ENCODE measurements at regions not wholly inside any gene's neighbourhood (a gene's known extent, or its start where the extent isn't known, plus 50 kb on each side); places are given as distances from the start of the nearest gene placed in this dataset.
"Not testable (repeated sequence)": the region's sequence is repeated elsewhere in the genome, so short reads cannot be mapped to it uniquely, and the experiment has no call there.

DNA sequence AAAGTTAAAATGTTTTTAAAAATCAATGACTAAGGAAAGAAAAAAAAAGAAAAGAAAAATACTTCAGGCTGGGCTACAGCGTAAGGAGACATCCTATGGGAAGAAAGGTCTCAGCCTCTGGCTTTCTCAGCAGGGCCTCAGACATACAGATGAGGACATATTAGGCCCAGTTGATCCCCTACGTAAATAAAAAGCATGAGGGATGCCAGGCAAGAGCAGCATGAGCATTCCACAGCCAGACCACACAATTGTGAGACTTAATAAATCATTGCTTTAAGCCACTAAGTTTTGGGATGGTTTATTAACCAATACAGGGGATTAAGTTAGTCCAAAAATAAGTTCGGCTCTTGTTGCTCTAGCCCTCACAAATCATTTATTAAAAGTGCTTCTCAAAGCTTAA is 394.1 kb upstream of the NECTIN3 start:
- TF ChIP-seq POLR2A (IDR thresholded peaks at IDR 0.05; ENCODE audit: low read depth, low read length) (no peak), TAF1 (IDR thresholded peaks at IDR 0.05; ENCODE audit: borderline replicate concordance, low read depth, low read length) (no peak), POLR2AphosphoS5 (IDR thresholded peaks at IDR 0.05; ENCODE audit: low read depth, low read length) (no peak)
- DNase-seq (ENCODE audit: insufficient read length) (no peak), FAIRE-seq (no peak)

DNA sequence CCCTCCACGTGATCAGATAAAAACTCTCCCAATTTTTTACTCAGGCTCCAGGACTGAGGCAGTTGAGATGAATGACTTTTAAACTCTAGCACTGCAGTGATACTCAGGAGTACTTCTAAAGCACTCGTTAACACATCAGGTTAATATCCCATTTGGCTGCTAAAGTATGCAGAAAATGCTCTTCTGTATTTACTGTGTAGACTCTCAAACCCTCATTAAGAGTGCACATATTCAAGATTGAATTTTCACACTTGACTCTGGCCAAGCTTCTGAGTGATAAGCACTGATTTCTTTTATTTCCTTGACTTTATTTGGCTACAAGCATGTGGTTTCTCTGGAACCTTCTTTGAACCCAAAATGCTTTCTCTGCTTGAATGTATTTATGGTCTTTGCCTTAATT is 392.3 kb upstream of the NECTIN3 start:
- FAIRE-seq (no peak), DNase-seq (ENCODE audit: insufficient read length) (no peak)
- TF ChIP-seq POLR2A (IDR thresholded peaks at IDR 0.05; ENCODE audit: low read depth, low read length) (no peak), POLR2AphosphoS5 (IDR thresholded peaks at IDR 0.05; ENCODE audit: low read depth, low read length) (no peak), TAF1 (IDR thresholded peaks at IDR 0.05; ENCODE audit: borderline replicate concordance, low read depth, low read length) (no peak)

DNA sequence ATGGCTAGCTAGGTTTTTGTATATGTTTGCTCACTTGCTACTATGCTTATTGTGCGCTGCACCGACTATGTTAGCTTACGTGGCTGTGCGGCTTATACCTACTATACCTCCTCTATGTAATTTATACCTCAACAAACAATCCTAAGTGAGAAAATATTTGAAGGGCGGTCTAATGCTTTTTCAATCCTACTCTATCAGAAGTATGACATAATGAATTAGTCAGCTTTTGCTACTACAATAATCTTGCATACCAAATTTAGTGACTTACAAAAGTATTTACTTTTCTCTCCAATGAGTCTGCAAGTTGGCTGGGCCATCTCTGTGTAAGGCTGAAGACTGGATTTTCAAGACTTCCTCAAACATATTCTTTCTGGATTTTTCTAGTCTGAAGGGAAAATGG is 391.2 kb upstream of the NECTIN3 start:
- DNase-seq (ENCODE audit: insufficient read length) (no peak), FAIRE-seq (no peak)
- TF ChIP-seq POLR2AphosphoS5 (IDR thresholded peaks at IDR 0.05; ENCODE audit: low read depth, low read length) = no peak
- no peak for TF ChIP-seq POLR2A (IDR thresholded peaks at IDR 0.05; ENCODE audit: low read depth, low read length)
- TF ChIP-seq TAF1 (IDR thresholded peaks at IDR 0.05; ENCODE audit: borderline replicate concordance, low read depth, low read length) = no peak

DNA sequence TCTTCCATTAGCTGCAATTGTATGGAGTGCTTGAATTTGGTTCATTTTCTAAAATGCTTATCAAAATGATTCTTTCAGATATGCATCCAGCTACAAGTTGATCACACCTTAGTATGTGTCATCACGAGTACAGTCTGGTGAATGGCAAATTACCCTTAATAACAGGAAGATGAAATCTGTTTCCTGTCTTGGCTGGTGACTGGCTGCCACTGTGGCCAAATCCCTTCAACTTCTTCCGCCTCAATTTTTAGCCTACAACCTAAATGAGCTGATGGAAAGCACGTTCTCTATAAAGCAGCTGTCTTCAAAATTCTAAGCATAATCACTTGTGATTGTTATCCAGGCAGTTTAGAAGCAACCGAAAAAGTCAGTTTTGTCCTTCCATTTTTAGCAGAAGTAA is 387.1 kb upstream of the NECTIN3 start:
- DNase-seq (ENCODE audit: insufficient read length) (no peak), FAIRE-seq (no peak)
- no peak for TF ChIP-seq POLR2AphosphoS5 (IDR thresholded peaks at IDR 0.05; ENCODE audit: low read depth, low read length)
- TF ChIP-seq TAF1 (IDR thresholded peaks at IDR 0.05; ENCODE audit: borderline replicate concordance, low read depth, low read length) = no peak
- no peak for TF ChIP-seq POLR2A (IDR thresholded peaks at IDR 0.05; ENCODE audit: low read depth, low read length)

DNA sequence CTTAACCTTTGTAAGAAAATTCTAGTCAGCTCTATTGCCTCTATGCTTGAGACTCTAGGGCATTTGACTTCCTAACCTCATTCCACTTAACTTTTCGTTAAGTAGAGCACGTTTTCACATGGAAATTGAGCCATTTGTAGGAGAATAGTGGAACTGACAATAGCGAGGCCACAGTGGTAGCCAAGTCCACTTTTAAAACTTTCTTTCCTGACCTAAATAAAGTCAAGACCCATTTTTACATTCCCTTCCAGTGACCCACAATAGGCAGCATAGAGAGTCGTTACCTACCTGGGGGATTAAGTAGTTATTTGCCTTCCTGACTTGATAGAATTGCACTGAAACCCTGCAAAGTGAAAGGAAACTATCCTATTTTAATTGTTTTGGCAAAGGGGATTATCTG is 386.0 kb upstream of the NECTIN3 start:
- no peak for DNase-seq (ENCODE audit: insufficient read length)
- TF ChIP-seq POLR2AphosphoS5 (IDR thresholded peaks at IDR 0.05; ENCODE audit: low read depth, low read length) (no peak), POLR2A (IDR thresholded peaks at IDR 0.05; ENCODE audit: low read depth, low read length) (no peak), TAF1 (IDR thresholded peaks at IDR 0.05; ENCODE audit: borderline replicate concordance, low read depth, low read length) (no peak)
- FAIRE-seq = no peak

DNA sequence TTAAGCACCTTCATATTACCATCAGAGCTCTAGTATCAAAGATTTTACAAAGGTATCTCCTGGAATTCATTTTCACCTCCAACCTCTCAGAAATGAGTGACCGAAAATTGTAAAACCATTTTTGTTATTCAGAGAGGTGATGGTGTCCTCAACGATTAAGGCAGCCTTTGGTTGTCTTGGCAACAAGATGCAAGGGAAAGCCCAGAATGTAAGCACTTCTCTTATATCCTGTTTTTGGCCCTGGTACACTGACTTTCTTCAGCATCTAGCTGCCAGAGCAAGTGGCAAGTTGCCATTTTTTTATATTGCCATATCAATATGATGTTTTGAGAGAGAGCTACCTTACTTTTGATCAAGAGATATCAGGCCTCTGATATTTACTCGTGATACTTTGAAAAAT is 384.9 kb upstream of the NECTIN3 start:
- DNase-seq (ENCODE audit: insufficient read length) = no peak

DNA sequence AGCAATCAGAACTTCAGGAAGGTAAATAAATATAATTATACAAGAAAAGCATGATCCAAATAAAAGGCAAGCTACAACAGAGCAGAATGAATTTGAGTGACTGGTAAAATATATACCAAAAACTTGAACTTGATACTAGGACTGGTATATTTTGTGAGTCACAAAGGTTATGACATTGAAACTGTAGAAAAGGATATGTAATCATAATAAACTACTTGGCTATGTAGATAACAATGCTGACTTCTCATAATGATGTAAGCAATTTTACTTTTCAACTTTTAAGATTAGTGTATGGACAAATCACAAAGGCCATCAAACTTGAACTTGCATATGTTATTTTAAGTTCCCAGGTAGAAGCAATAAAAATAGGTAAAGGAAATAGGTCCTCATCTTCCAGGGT is 384.5 kb upstream of the NECTIN3 start:
- FAIRE-seq (no peak), DNase-seq (ENCODE audit: insufficient read length) (no peak)
- TF ChIP-seq POLR2A (IDR thresholded peaks at IDR 0.05; ENCODE audit: low read depth, low read length) (no peak), POLR2AphosphoS5 (IDR thresholded peaks at IDR 0.05; ENCODE audit: low read depth, low read length) (no peak), TAF1 (IDR thresholded peaks at IDR 0.05; ENCODE audit: borderline replicate concordance, low read depth, low read length) (no peak)

More for the DNA sequence above, 384.9 kb upstream of the NECTIN3 start:
- TF ChIP-seq TAF1 (IDR thresholded peaks at IDR 0.05; ENCODE audit: borderline replicate concordance, low read depth, low read length) (no peak), POLR2AphosphoS5 (IDR thresholded peaks at IDR 0.05; ENCODE audit: low read depth, low read length) (no peak), POLR2A (IDR thresholded peaks at IDR 0.05; ENCODE audit: low read depth, low read length) (no peak)
- FAIRE-seq = no peak

DNA sequence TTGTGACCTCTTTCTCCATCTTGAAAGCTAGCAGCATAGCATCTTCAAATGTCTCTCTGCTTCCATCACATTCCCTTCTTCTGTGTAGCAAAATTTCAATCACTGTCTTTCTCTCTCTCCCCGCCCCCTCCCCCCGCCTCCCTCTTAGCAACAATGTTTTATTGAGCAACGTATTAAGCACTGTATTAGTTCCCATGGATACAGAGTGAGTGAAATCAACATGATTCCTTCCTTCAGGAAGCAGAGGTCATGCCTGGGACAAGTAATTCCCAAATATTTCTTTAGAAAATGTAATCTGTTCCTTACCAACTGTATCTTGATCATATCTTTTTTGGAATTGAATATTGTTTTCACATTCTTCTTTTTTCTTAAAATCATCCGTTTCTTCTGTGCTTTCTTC is 373.7 kb upstream of the NECTIN3 start:
- no peak for TF ChIP-seq POLR2A (IDR thresholded peaks at IDR 0.05; ENCODE audit: low read depth, low read length)
- no peak for TF ChIP-seq POLR2AphosphoS5 (IDR thresholded peaks at IDR 0.05; ENCODE audit: low read depth, low read length)
- TF ChIP-seq TAF1 (IDR thresholded peaks at IDR 0.05; ENCODE audit: borderline replicate concordance, low read depth, low read length) = no peak
- FAIRE-seq (no peak), DNase-seq (ENCODE audit: insufficient read length) (no peak)

DNA sequence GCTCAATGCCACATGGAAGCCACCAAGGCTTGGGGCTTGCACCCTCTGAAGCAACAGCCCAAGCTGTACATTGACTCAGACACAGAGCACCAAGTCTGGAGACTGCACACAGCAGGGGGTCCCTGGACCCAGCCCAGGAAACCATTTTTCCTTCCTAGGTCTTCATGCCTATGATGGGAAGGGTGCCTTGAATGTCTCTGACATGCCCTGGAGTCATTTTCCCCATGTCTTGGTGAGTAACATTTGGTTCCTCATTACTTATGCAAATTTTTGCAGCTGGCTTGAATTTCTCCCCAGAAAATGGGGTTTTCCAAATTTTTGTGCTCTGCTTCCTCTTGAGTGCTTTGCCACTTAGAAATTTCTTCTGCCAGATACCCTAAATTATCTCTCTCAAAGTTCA is 367.3 kb upstream of the NECTIN3 start:
- not testable (repeated sequence) for FAIRE-seq; DNase-seq (ENCODE audit: insufficient read length)

DNA sequence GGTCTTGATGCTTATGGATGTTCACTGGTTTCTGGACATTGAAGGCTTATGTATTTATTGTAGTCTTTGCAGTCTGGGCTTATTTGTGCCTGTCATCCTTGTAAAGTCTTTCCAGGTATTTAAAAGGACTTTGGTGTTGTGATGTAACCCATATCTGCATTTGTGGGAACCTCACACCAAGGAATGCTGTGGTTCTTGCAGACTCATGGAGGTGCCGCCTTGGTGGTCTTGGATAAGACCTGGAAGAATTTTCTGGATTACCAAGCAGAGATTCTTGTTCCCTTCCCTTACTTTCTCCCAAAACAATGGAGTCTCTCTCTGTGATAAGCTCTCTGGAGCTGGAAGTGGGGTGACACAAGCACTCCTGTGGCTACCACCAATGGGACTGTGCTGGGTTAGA is 363.5 kb upstream of the NECTIN3 start:
- no peak for DNase-seq (ENCODE audit: insufficient read length)
- no peak for FAIRE-seq

DNA sequence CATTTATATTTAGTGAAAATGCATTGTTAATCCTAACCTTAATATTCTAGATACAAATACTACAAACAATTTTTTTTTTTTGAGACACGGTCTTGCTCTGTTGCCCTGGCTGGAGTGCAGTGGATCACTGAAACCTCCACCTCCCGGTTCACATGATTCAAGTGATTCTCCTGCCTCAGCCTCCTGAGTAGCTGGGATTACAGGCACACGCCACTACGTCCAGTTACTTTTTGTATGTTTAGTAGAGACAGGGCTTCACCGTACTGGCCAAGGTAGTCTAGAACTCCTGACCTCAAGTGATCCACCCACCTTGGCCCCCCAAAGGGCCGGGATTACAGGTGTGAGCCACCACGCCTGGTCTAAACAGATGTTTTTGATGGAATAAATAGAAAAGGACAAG is 361.5 kb upstream of the NECTIN3 start:
- no peak for TF ChIP-seq POLR2AphosphoS5 (IDR thresholded peaks at IDR 0.05; ENCODE audit: low read depth, low read length)
- no peak for TF ChIP-seq TAF1 (IDR thresholded peaks at IDR 0.05; ENCODE audit: borderline replicate concordance, low read depth, low read length)
- TF ChIP-seq POLR2A (IDR thresholded peaks at IDR 0.05; ENCODE audit: low read depth, low read length) = no peak
- DNase-seq (ENCODE audit: insufficient read length) = no peak
- FAIRE-seq = no peak

More for the DNA sequence above, 363.5 kb upstream of the NECTIN3 start:
- TF ChIP-seq POLR2AphosphoS5 (IDR thresholded peaks at IDR 0.05; ENCODE audit: low read depth, low read length) (no peak), POLR2A (IDR thresholded peaks at IDR 0.05; ENCODE audit: low read depth, low read length) (no peak), TAF1 (IDR thresholded peaks at IDR 0.05; ENCODE audit: borderline replicate concordance, low read depth, low read length) (no peak)

DNA sequence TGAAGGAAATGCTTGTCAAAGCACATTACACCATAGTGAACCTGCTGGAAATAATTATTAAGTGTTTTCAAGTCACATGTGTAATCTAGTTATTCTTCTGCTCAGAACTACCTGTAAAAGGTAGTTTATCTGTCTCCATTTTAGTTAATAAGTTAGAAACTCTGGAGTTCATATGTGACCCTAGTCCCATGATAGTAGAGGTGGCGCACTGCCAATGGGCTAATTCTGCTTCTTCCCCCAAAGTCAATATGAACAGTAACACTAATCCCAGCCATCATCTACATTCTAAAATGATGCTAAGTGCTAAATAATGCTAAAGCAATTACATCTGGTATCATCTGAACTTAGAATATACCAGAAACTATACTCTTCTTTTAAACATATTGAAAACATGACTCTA is 361.0 kb upstream of the NECTIN3 start:
- TF ChIP-seq TAF1 (IDR thresholded peaks at IDR 0.05; ENCODE audit: borderline replicate concordance, low read depth, low read length) = no peak
- no peak for TF ChIP-seq POLR2AphosphoS5 (IDR thresholded peaks at IDR 0.05; ENCODE audit: low read depth, low read length)
- TF ChIP-seq POLR2A (IDR thresholded peaks at IDR 0.05; ENCODE audit: low read depth, low read length) = no peak
- FAIRE-seq (no peak), DNase-seq (ENCODE audit: insufficient read length) (no peak)

Measured in GM12892 (cell line).